Neural progenitor cell (in vitro differentiated cells): ENCODE measurements at regions not wholly inside any gene's neighbourhood (a gene's known extent, or its start where the extent isn't known, plus 50 kb on each side); places are given as distances from the start of the nearest gene placed in this dataset.
A peak's percentile ranks its signal among the peaks of the same experiment; 100 is the strongest.

Experiments
- DNase-seq: peaks from one replicate; pipeline ENCODE4 v3.0.0-alpha.2; 2016; ENCODE audit warnings: low spot score
- H2AFZ ChIP-seq: fragments of 200-600 bp; sonication (generic); replicated peaks from 2 replicates; pipeline ENCODE4 v1.6.1; 2016; ENCODE audit warnings: antibody characterized with exemption
- H3F3A ChIP-seq: fragments of 200-600 bp; sonication (generic); 2 replicates; pipeline ENCODE4 v1.6.1; 2016; ENCODE audit warnings: antibody characterized with exemption, low read depth
- H3K27ac ChIP-seq: fragments of 200-600 bp; sonication (generic); 2 replicates; pipeline ENCODE4 v1.5.1; 2016; ENCODE audit warnings: mild to moderate bottlenecking
- H3K27me3 ChIP-seq: fragments of 200-600 bp; sonication (generic); 2 replicates; pipeline ENCODE4 v1.6.1; 2016; ENCODE audit warnings: mild to moderate bottlenecking, moderate library complexity
- H3K36me3 ChIP-seq: fragments of 200-600 bp; sonication (generic); 2 replicates; pipeline ENCODE4 v1.5.1; 2016
- H3K4me1 ChIP-seq: fragments of 200-600 bp; sonication (generic); 2 replicates; pipeline ENCODE4 v1.6.1; 2016; ENCODE audit warnings: mixed run types
- H3K4me2 ChIP-seq: fragments of 200-600 bp; sonication (generic); 2 replicates; pipeline ENCODE4 v1.6.1; 2016
- H3K4me3 ChIP-seq: fragments of 200-600 bp; sonication (generic); 2 replicates; pipeline ENCODE4 v1.5.1; 2016
- H3K79me2 ChIP-seq: fragments of 200-600 bp; sonication (generic); 2 replicates; pipeline ENCODE4 v1.6.1; 2016; ENCODE audit warnings: low read depth
- H3K9ac ChIP-seq: fragments of 200-600 bp; sonication (generic); 2 replicates; pipeline ENCODE4 v1.6.1; 2016
- H3K9me3 ChIP-seq: fragments of 200-600 bp; sonication (generic); 2 replicates; pipeline ENCODE4 v1.5.1; 2016; ENCODE audit warnings: low read depth
- H4K20me1 ChIP-seq: fragments of 200-600 bp; sonication (generic); 2 replicates; pipeline ENCODE4 v1.6.1; 2016; ENCODE audit warnings: low read depth
- H3K27ac Mint-ChIP-seq: 3 replicates; pipeline ENCODE4 v1.8.0; 2021; ENCODE audit warnings: mixed read lengths
- H3K27me3 Mint-ChIP-seq: 2 replicates; pipeline ENCODE4 v1.8.0; 2022; ENCODE audit warnings: low read depth, mild to moderate bottlenecking, inconsistent platforms, moderate library complexity, mixed read lengths; ENCODE audit not compliant: insufficient read depth
- H3K36me3 Mint-ChIP-seq: 3 replicates; pipeline ENCODE4 v1.8.0; 2021; ENCODE audit warnings: mixed read lengths
- H3K4me1 Mint-ChIP-seq: 3 replicates; pipeline ENCODE4 v1.8.0; 2021; ENCODE audit warnings: mixed read lengths
- H3K4me3 Mint-ChIP-seq: 3 replicates; pipeline ENCODE4 v1.8.0; 2021; ENCODE audit warnings: mild to moderate bottlenecking, moderate library complexity, mixed read lengths
- H3K9me3 Mint-ChIP-seq: 3 replicates; pipeline ENCODE4 v1.8.0; 2020; ENCODE audit warnings: mixed read lengths
- CTCF ChIP-seq: fragments of 200-600 bp; sonication (generic); IDR thresholded peaks from 2 replicates; pipeline ENCODE4 v1.5.1; 2017; ENCODE audit warnings: antibody characterized with exemption, mild to moderate bottlenecking
- EZH2 ChIP-seq: fragments of 200-600 bp; sonication (generic); IDR thresholded peaks from 2 replicates; pipeline ENCODE4 v1.6.1; 2017; ENCODE audit warnings: antibody characterized with exemption, mild to moderate bottlenecking, moderate library complexity
- EZH2phosphoT487 ChIP-seq: fragments of 200-600 bp; sonication (generic); IDR thresholded peaks from 2 replicates; pipeline ENCODE4 v1.6.1; 2017; ENCODE audit warnings: antibody characterized with exemption

- Histone ChIP-seq H3K27ac (no peak overlapping the region), H3K9ac (no peak overlapping the region), H3K4me3 (no peak overlapping the region), H3K79me2 (no peaks in the 10 kb centered on the region), H3K9me3 (no peaks in the 10 kb centered on the region), H3F3A (no peaks in the 10 kb centered on the region), H3K4me2 (no peak overlapping the region), H3K4me1 (no peaks in the 10 kb centered on the region), H3K27me3 (no peaks in the 10 kb centered on the region), H3K36me3 (no peaks in the 10 kb centered on the region), H2AFZ (no peak overlapping the region), H4K20me1 (no peaks in the 10 kb centered on the region)
- H3K9me3 Mint-ChIP-seq, result peaks cover 2% of the 10 kb centered on the region
- H3K27me3 Mint-ChIP-seq, result peaks cover 3% of the 10 kb centered on the region
- DNase-seq, result no peak
- TF ChIP-seq CTCF (no peak), EZH2 (no peak), EZH2phosphoT487 (no peak)
- no peak overlapping the region for H3K27ac Mint-ChIP-seq
- H3K4me1 Mint-ChIP-seq, result peaks cover 8% of the 10 kb centered on the region
- no peaks in the 10 kb centered on the region for H3K36me3 Mint-ChIP-seq
- no peak overlapping the region for H3K4me3 Mint-ChIP-seq
These were observed 97.7 kb upstream of the ACSL4 start for GRCh38 chrX:109830704-109831206.

GRCh38 chrX:109831326-109831985 lies 98.4 kb upstream of the ACSL4 start:
- Mint-ChIP-seq H3K27ac (no peak overlapping the region), H3K4me3 (no peak overlapping the region), H3K27me3 (peaks cover 8% of the 10 kb centered on the region), H3K4me1 (peaks cover 8% of the 10 kb centered on the region), H3K36me3 (no peaks in the 10 kb centered on the region), H3K9me3 (peaks cover 3% of the 10 kb centered on the region)
- Histone ChIP-seq H3F3A (no peaks in the 10 kb centered on the region), H3K9ac (no peak overlapping the region), H3K4me2 (no peak overlapping the region), H3K27me3 (no peaks in the 10 kb centered on the region), H3K4me1 (no peaks in the 10 kb centered on the region), H3K9me3 (no peaks in the 10 kb centered on the region), H4K20me1 (no peaks in the 10 kb centered on the region), H3K4me3 (no peak overlapping the region), H3K79me2 (no peaks in the 10 kb centered on the region), H3K27ac (no peak overlapping the region), H2AFZ (no peak overlapping the region), H3K36me3 (no peaks in the 10 kb centered on the region)
- TF ChIP-seq EZH2phosphoT487, result no peak
- TF ChIP-seq EZH2, result no peak
- no peak for TF ChIP-seq CTCF
- no peak for DNase-seq

- Histone ChIP-seq H3K27ac (no peak overlapping the region), H4K20me1 (no peaks in the 10 kb centered on the region), H3K36me3 (no peaks in the 10 kb centered on the region), H3K9ac (no peak overlapping the region), H3K4me1 (peaks cover 22% of the 10 kb centered on the region), H3K27me3 (no peaks in the 10 kb centered on the region), H2AFZ (peak overlapping the region; percentile 12), H3F3A (no peaks in the 10 kb centered on the region), H3K9me3 (no peaks in the 10 kb centered on the region), H3K4me3 (no peak overlapping the region), H3K79me2 (no peaks in the 10 kb centered on the region), H3K4me2 (no peak overlapping the region)
- Mint-ChIP-seq H3K9me3 (peaks cover 6% of the 10 kb centered on the region), H3K36me3 (peaks cover 4% of the 10 kb centered on the region), H3K4me3 (no peak overlapping the region), H3K27me3 (peaks cover 5% of the 10 kb centered on the region), H3K4me1 (peaks cover 24% of the 10 kb centered on the region), H3K27ac (no peak overlapping the region)
- TF ChIP-seq EZH2 (no peak), CTCF (peak; percentile 25), EZH2phosphoT487 (no peak)
- DNase-seq, result peak; percentile 52
These were observed 106.9 kb upstream of the ACSL4 start for GRCh38 chrX:109839694-109840567.
